AG04449 (cell line): ENCODE measurements at regions not wholly inside any gene's neighbourhood (a gene's known extent, or its start where the extent isn't known, plus 50 kb on each side); places are given as distances from the start of the nearest gene placed in this dataset.

ENCODE experiments used
- CTCF ChIA-PET: fragments of 350-600 bp; formaldehyde crosslinking; extraction: SDS; loops from one replicate; lab custom pipeline; 2021; ENCODE audit warnings: antibody characterized with exemption; lab: Yijun Ruan, JAX
- POLR2A ChIA-PET: fragments of 400-600, 350-600 bp; formaldehyde crosslinking; extraction: SDS; loops from one replicate; lab custom pipeline; 2020; ENCODE audit warnings: antibody characterized with exemption, inconsistent platforms; lab: Yijun Ruan, JAX
- DNase-seq: peaks from one replicate; pipeline ENCODE4 v3.0.0-alpha.2; 2010; ENCODE audit warnings: low read depth, low spot score
- H3K4me3 ChIP-seq: 2 replicates; pipeline ENCODE4 v1.5.1; 2011; ENCODE audit warnings: low read depth, mild to moderate bottlenecking, control low read depth, low read length
- TF ChIP-seq, protein P1 (sequence below): IDR thresholded peaks from one replicate; pipeline ENCODE4 v1.5.1; 2011; ENCODE audit warnings: mild to moderate bottlenecking, moderate library complexity, low read length, control low read depth, inconsistent platforms; ENCODE audit not compliant: insufficient read depth; ENCODE audit errors: missing control alignments

DNA sequence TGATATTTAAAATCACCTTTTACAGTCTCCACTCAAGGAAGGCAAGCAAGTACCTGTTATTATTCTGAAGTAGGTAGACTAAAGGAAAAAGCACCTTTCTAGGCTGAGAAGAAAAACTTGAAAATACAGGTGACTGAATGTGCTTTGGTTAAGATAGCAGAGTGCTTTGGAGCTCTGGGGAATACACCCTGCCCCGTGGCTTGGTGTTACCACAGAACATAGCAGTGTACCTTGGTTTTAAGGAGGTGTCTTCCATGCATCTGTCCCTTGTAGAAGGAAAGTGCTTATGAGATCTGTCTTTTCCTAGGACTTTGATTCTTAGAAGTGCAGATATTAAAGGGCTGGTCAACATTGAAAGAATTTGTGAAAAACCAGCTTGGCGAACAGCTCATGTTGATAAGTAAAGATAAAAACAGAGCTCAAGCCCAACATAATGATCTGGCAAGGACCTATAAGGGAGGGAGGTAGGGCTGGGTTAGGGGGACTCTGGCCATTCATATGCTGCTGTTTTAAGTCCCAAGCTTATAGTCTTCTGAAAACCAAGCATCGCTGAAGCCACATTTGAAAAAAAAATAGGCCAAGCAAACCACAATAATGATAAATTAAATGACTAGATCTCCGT, 66.8 kb downstream of the ZNF608 start:
- no peak for DNase-seq
- POLR2A ChIA-PET = no interaction called here
- CTCF ChIA-PET = no interaction called here
- no peak overlapping the region for H3K4me3 ChIP-seq
- TF ChIP-seq, protein P1, sequence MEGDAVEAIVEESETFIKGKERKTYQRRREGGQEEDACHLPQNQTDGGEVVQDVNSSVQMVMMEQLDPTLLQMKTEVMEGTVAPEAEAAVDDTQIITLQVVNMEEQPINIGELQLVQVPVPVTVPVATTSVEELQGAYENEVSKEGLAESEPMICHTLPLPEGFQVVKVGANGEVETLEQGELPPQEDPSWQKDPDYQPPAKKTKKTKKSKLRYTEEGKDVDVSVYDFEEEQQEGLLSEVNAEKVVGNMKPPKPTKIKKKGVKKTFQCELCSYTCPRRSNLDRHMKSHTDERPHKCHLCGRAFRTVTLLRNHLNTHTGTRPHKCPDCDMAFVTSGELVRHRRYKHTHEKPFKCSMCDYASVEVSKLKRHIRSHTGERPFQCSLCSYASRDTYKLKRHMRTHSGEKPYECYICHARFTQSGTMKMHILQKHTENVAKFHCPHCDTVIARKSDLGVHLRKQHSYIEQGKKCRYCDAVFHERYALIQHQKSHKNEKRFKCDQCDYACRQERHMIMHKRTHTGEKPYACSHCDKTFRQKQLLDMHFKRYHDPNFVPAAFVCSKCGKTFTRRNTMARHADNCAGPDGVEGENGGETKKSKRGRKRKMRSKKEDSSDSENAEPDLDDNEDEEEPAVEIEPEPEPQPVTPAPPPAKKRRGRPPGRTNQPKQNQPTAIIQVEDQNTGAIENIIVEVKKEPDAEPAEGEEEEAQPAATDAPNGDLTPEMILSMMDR = no peak

DNA sequence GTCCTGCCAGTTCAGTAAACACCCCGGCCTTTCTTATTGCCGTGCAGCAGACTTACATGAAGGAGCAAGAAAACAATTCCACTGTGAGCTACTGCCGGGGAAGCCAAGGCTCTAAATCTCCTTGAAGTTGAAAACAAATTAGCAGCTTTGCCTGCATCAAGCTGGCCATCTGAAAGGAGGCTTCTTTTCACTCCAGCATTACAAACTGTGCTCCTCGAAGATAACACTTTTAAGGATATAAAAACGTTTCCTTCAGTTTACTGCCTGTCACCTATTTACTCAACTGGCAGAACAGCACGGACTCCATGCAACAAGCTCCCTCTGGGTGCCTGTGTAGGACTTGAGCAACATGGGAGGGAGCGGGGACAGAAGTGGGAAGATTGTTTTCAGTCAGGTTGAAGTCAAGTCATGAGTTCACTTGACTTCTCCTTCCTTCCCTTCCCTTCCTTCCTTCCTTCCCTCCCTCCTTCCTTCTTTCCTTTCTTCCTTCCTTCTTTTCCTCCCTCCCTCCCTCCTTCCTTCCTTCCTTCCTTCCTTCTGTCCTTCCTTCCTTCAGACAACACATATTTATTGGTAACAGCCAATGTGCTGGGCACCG, 67.4 kb downstream of the ZNF608 start:
- CTCF ChIA-PET = no interaction called here
- no peak overlapping the region for H3K4me3 ChIP-seq
- DNase-seq = no peak
- POLR2A ChIA-PET = no interaction called here
- TF ChIP-seq, protein P1 = no peak

DNA sequence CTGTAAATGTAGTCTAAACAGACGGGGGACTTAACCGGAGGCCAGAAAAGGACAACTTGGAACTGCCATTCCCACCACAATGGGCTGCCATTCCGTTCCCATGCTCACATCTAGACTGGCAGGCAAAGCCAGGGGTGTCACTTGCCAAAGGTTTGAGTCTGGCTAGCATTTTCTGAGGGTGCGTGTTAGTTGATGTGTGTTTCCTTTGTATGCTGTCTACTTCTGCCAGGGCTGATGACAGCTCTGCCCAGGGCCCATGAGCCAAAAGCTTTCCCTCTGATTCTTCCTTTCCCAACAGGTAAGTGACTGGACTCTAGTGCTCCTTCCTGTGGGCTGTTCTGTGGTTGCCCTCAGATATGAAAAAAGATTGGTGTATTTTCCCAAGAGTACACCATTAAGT, 68.0 kb downstream of the ZNF608 start:
- TF ChIP-seq, protein P1 = no peak
- ChIA-PET POLR2A (interaction anchor here (0.7 kb wide), 1 partner anchor 1744 kb away, joined by 3 read pairs; no protein-coding TSS in a partner anchor), CTCF (no interaction called here)
- H3K4me3 ChIP-seq = no peak overlapping the region
- DNase-seq = no peak

DNA sequence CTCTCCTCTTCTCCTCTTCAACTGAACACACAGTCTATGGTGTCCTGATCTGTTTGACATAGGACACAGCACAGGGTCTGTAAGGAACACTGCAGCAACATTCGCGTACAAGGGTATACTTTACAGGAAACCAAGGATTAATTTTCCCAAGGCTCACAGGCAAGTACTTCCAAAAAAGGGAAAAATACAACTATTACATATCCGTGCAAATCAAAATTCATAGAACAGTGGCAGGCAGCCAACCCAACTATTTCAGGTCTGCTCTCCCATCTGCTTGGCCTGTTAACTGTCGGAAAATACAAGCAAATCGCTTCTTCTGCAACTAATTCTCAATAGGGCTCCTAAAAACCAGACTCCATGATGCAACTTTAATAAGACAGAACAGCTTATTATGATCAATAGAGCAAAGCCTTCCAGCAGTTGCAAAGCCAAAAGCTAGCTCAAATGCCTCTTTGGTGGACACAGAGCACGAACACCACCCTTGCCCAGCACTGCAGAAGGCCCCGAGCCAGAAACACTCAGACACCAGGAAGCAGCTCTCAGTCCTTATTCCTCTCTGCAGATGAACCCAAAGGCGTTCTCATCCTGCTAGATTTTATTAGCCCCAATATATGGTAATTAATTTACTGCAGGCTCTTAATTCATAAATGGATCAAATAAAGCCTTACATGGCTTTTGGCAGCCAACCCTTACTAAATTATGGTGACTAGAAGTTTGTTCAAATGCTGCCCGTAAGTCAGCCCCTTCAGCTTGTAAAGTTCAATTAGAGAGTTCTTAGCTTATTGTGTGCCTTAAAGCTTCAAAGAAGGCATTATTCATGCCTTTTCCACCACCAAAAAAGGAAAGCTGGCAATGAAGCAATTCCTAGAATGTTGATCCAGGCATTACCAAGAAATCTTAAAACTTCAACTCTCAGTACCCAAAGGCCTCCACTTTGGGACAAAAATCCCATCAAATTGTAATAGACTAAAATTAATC, 68.8 kb downstream of the ZNF608 start:
- no peak for DNase-seq

DNA sequence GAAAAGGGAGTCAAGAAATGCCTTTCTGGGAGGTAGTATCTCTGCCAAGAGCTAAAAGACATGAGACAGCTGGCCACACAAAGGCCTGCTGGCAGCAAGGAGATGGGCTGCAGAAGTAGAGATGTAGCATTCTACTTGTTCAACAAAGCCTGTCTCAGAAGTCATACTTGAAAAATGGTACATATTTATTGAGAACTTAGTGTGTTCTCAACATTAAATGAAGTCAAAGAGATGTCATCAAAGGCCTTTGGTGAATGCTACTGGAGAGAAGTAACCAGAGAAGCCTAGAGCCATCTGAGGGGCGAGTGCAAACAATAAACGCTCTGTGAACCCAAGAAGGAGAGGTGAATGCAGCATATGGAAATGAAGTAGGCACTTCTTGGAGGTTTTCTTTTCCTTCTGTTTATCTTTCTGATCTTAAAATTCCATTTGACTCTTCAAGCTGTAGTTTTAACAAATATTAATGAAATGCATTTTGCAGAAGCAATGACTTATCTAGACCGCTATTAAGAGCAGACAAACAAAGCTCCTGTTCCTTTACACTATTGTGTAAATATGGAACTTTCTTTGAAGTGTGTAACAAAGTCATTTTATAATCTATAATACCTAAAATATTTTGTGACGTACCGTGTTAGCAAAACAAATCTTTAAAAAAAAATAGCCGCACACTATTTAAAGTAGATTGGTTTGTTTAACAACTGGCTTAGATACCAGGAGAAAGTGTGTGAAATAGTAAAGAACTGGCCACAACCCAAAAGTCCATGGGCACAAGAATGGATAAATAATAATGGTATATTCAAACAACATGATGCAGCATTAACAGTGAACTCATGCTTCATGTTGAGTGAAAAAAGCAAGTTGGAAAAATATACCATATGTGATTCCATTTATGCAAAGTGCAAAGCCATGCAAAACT, 70.2 kb downstream of the ZNF608 start:
- no peak for DNase-seq
- ChIA-PET POLR2A (no interaction called here), CTCF (interaction anchor here (1.4 kb wide), 1 partner anchor 10 kb away, joined by 3 read pairs; no protein-coding TSS in a partner anchor)
- no peak overlapping the region for H3K4me3 ChIP-seq
- TF ChIP-seq, protein P1 = no peak

More for the DNA sequence above, 68.8 kb downstream of the ZNF608 start:
- POLR2A ChIA-PET = interaction anchor here (0.7 kb wide), 1 partner anchor 1745 kb away, joined by 3 read pairs; no protein-coding TSS in a partner anchor
- TF ChIP-seq, protein P1 = no peak
- CTCF ChIA-PET = interaction anchor here (1.4 kb wide), 1 partner anchor 9 kb away, joined by 3 read pairs; no protein-coding TSS in a partner anchor
- H3K4me3 ChIP-seq = no peak overlapping the region
